GM13976 (cell line): ENCODE measurements at regions not wholly inside any gene's neighbourhood (a gene's known extent, or its start where the extent isn't known, plus 50 kb on each side); places are given as distances from the start of the nearest gene placed in this dataset.

Experiments used
- DNase-seq: peaks from one replicate; pipeline ENCODE4 v3.0.0; 2012; ENCODE audit warnings: low spot score
- in situ Hi-C: fragments of 300-500 bp; cut with MboI; formaldehyde crosslinking; loops from one replicate; pipeline ENCODE4 v1.12.0; 2022; ENCODE audit warnings: low sequenced_read_pairs, mixed read lengths, inconsistent platforms; ENCODE audit not compliant: unreplicated experiment
- TF ChIP-seq, protein P1 (sequence below): IDR thresholded peaks from 2 replicates; pipeline ENCODE4 v1.5.1; 2012; ENCODE audit warnings: borderline replicate concordance, mild to moderate bottlenecking; ENCODE audit not compliant: insufficient read depth; ENCODE audit errors: extremely low read depth, missing control alignments, control extremely low read depth

DNA sequence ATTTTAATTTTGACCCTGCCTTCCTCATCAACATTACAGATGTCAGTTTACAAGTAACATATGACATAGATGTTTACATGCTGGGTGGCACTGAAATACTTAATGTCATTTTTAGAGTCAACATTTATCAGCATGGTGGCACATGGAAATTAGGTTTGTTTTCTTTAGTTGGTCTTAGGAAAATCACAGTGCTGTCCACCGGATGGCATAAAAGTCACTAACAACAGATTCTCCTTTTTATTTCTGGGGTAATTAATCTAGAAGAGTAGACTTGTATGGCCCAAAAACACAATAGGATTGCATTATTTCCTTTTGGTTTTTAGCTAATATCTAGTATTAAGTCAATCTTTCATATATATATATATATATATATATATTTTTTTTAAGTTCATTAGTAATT, 88.6 kb upstream of the HHIP start:
- TF ChIP-seq, protein P1, sequence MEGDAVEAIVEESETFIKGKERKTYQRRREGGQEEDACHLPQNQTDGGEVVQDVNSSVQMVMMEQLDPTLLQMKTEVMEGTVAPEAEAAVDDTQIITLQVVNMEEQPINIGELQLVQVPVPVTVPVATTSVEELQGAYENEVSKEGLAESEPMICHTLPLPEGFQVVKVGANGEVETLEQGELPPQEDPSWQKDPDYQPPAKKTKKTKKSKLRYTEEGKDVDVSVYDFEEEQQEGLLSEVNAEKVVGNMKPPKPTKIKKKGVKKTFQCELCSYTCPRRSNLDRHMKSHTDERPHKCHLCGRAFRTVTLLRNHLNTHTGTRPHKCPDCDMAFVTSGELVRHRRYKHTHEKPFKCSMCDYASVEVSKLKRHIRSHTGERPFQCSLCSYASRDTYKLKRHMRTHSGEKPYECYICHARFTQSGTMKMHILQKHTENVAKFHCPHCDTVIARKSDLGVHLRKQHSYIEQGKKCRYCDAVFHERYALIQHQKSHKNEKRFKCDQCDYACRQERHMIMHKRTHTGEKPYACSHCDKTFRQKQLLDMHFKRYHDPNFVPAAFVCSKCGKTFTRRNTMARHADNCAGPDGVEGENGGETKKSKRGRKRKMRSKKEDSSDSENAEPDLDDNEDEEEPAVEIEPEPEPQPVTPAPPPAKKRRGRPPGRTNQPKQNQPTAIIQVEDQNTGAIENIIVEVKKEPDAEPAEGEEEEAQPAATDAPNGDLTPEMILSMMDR, result no peak
- in situ Hi-C loops, result no loop called here
- no peak for DNase-seq

DNA sequence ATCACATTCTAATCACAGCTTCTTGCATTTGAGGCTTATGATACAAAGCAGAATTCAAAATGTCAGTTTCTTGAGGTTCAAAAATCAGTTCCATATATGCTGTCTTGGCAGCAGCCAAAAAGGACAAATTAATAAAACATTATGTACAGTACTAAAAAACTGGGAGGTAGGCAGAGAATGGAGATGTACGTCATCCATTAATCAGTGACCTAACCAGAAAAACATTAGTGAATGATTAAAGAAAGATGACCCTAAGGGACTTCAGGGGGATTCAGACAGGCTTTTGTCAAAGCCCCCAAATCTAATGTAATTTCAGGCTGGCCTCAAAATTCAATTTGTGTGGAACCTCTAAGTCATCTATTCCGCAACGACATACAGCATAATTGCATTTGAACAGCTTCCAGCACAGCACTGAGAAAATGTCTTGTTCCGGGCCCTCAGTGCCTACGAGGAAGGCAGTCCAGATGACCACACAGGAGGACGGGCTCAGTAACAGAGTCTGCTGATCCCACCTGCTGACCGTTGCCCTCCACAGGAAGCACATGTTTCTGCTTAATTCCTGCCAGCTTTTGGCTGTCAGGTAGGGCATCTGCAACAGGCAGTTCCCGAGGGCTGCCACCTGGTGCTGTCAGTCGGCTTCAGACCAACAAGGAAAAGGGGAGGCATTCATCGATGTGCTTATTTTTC, 83.8 kb upstream of the HHIP start:
- TF ChIP-seq, protein P1, result no peak
- in situ Hi-C loops, result no loop called here
- DNase-seq, result no peak

DNA sequence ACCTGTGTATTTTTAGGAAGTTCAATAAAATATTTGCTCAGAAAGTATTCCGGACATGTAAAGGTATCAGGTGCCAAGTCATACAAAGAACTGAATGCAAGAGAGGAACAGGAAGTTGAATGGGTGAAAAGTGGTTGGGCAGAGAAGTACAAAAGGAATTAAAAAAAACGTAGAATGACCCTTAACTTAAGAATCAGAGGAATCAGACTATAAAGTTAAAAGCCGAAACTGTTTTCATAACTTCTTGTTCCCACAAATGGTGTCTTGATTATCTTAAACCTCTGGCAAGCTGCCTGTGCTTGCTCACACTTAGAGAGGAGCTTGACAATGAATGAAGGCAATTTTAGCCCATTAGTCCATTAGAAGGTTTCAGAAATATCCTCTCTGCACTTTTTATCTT, 81.6 kb upstream of the HHIP start:
- in situ Hi-C loops, result no loop called here
- no peak for DNase-seq
- TF ChIP-seq, protein P1, result no peak

DNA sequence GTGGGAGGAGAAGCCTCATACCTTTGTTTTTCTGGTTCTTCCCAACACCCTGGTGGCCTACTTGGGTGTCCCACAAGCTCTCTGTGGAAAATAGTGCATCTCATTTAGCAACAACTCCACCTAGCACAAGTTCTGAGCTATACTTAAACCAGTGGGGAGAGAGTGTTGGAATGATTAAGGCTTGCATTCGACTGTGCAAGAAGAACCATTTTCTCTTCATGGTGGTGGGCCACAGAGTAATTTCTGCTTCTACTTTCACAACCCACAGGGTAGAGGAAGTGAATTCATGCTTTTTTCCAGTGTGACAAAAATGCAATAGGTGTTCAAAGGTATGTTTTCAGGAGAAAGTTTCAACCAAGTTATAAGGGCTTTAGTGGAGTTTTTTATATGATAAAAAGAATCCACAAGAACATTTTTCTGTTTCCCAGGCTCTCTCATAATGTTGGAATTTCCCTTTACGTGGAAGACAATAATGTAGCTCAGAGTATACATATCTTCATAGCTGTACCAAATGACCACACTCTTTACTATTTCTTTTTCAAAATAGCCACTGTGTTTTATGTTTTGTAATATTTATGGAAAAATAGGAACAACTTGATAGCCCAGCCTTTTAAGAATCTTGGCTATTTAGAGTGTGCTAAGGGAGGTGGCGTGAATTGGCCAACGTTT, 80.3 kb upstream of the HHIP start:
- TF ChIP-seq, protein P1, result no peak
- DNase-seq, result no peak
- in situ Hi-C loops, result no loop called here

DNA sequence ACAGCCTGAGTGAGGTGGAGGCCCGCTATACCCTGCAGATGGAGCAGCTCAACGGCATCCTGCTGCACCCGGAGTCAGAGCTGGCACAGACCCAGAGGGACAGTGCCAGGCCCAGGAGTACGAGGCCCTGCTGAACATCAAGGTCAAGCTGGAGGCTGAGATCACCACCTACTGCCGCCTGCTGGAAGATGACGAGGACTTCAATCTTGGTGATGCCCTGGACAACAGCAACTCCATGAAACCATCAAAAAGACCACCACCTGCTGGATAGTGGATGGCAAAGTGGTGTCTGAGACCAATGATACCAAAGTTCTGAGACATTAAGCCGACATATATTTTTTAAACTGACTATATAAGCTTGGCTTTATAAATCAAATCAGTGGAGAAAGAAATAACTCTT, 73.3 kb upstream of the HHIP start:
- DNase-seq, result no peak
- TF ChIP-seq, protein P1, result no peak
- in situ Hi-C loops, result loop anchor here (10.0 kb wide), 1 partner anchor 388 kb away; no protein-coding TSS in a partner anchor

DNA sequence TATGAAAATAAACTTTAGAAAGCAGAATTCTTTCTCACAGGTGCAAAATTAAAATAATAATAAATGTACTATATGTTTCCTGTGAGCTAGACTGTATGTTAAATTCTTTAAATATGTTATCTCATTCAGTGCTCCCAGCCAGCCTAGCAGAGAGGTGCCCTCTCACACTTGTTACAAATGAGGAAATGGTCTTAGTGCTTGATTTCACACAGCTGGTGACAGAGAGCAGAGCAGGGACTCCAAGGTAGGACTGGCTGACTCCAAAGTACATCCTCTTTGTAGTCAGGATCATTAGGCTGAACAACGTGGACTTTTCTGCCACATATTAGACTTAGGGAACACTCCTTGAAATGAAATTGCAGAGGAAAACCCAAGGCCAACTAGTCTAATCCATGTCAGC, 72.0 kb upstream of the HHIP start:
- no peak for DNase-seq
- TF ChIP-seq, protein P1, result no peak
- in situ Hi-C loops, result loop anchor here (10.0 kb wide), 1 partner anchor 389 kb away; no protein-coding TSS in a partner anchor

DNA sequence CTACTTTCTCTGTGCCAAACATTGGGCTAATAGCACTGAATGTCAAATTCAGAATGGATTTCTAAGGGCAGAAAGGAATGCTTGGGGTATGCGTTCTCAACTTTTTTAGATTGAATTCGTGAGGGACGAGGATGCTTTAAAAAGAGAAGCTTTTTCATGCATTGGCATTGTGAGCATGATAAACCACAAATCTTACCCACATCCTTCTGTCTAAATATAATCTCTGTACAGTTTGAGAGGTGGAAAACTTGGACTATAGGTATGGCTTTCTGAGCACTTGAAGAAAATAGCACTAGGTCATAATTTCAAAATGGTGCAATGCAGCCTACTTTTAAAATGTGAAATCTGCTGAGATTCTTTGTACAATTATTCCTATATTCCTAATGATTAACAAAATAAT, 71.4 kb upstream of the HHIP start:
- TF ChIP-seq, protein P1, result no peak
- in situ Hi-C loops, result loop anchor here (10.0 kb wide), 1 partner anchor 390 kb away; no protein-coding TSS in a partner anchor
- no peak for DNase-seq
